GM23338 (cell line): ENCODE measurements at regions not wholly inside any gene's neighbourhood (a gene's known extent, or its start where the extent isn't known, plus 50 kb on each side); places are given as distances from the start of the nearest gene placed in this dataset.

ENCODE experiments used
- ATAC-seq: fragments of 200-7000 bp; cut with Tn5 transposase; 3 replicates; pipeline ENCODE4 v1.9.1; 2020
- DNase-seq: peaks from one replicate; pipeline ENCODE4 v3.0.0-alpha.2; 2015; ENCODE audit warnings: low spot score
- H2AFZ ChIP-seq: fragments of 200-600 bp; sonication (generic); 2 replicates; pipeline ENCODE4 v1.8.0; 2016; ENCODE audit warnings: antibody characterized with exemption, mild to moderate bottlenecking, moderate library complexity
- H3F3A ChIP-seq: fragments of 200-600 bp; sonication (generic); replicated peaks from 2 replicates; pipeline ENCODE4 v1.8.0; 2017; ENCODE audit warnings: antibody characterized with exemption, mixed run types, low read depth
- H3K27ac ChIP-seq: fragments of 200-600 bp; sonication (generic); 2 replicates; pipeline ENCODE4 v1.6.1; 2016; ENCODE audit warnings: low read depth
- H3K27me3 ChIP-seq: fragments of 200-600 bp; sonication (generic); 2 replicates; pipeline ENCODE4 v1.8.0; 2016; ENCODE audit warnings: mild to moderate bottlenecking, mixed run types, moderate library complexity; ENCODE audit not compliant: insufficient read depth
- H3K36me3 ChIP-seq: fragments of 200-600 bp; sonication (generic); 2 replicates; pipeline ENCODE4 v1.8.0; 2016; ENCODE audit warnings: mild to moderate bottlenecking; ENCODE audit not compliant: insufficient read depth
- H3K4me1 ChIP-seq: fragments of 200-600 bp; sonication (generic); 2 replicates; pipeline ENCODE4 v1.8.0; 2016; ENCODE audit warnings: mild to moderate bottlenecking, moderate library complexity; ENCODE audit not compliant: insufficient read depth
- H3K4me2 ChIP-seq: fragments of 200-600 bp; sonication (generic); 2 replicates; pipeline ENCODE4 v1.7.1; 2017; ENCODE audit warnings: mixed run types
- H3K4me3 ChIP-seq: fragments of 200-600 bp; sonication (generic); 2 replicates; pipeline ENCODE4 v1.6.1; 2016; ENCODE audit warnings: mixed run types
- H3K79me2 ChIP-seq: fragments of 200-600 bp; sonication (generic); replicated peaks from 2 replicates; pipeline ENCODE4 v1.8.0; 2017; ENCODE audit warnings: mild to moderate bottlenecking; ENCODE audit not compliant: insufficient read depth
- H3K9me2 ChIP-seq: fragments of 200-600 bp; sonication (generic); 2 replicates; pipeline ENCODE4 v1.8.0; 2017; ENCODE audit not compliant: insufficient read depth
- H4K20me1 ChIP-seq: fragments of 200-600 bp; sonication (generic); replicated peaks from 2 replicates; pipeline ENCODE4 v1.8.0; 2017; ENCODE audit warnings: mild to moderate bottlenecking; ENCODE audit not compliant: insufficient read depth
- H3K27ac Mint-ChIP-seq: 2 replicates; pipeline ENCODE4 v1.8.0; 2020; ENCODE audit warnings: inconsistent platforms, mild to moderate bottlenecking, moderate library complexity, mixed read lengths
- H3K27me3 Mint-ChIP-seq: 3 replicates; pipeline ENCODE4 v1.8.0; 2022; ENCODE audit warnings: low read depth, mild to moderate bottlenecking, moderate library complexity, mixed read lengths, inconsistent platforms; ENCODE audit not compliant: insufficient read depth, poor library complexity
- H3K36me3 Mint-ChIP-seq: 3 replicates; pipeline ENCODE4 v1.8.0; 2021; ENCODE audit warnings: low read depth, mild to moderate bottlenecking, inconsistent platforms, moderate library complexity, mixed read lengths
- H3K4me1 Mint-ChIP-seq: 3 replicates; pipeline ENCODE4 v1.8.0; 2020; ENCODE audit warnings: mild to moderate bottlenecking, inconsistent platforms, mixed read lengths
- H3K4me3 Mint-ChIP-seq: 3 replicates; pipeline ENCODE4 v1.8.0; 2021; ENCODE audit warnings: moderate library complexity, mild to moderate bottlenecking, inconsistent platforms, mixed read lengths
- H3K9me3 Mint-ChIP-seq: 3 replicates; pipeline ENCODE4 v1.8.0; 2020; ENCODE audit warnings: moderate library complexity, mild to moderate bottlenecking, inconsistent platforms, mixed read lengths
- EZH2 ChIP-seq: fragments of 200-600 bp; sonication (generic); IDR thresholded peaks from one replicate; pipeline ENCODE4 v1.8.0; 2017; ENCODE audit warnings: antibody characterized with exemption, mild to moderate bottlenecking, low read depth; ENCODE audit not compliant: unreplicated experiment
- EZH2phosphoT487 ChIP-seq: fragments of 200-600 bp; sonication (generic); IDR thresholded peaks from one replicate; pipeline ENCODE4 v1.8.1; 2018; ENCODE audit warnings: antibody characterized with exemption; ENCODE audit not compliant: unreplicated experiment
- JUNB ChIP-seq: IDR thresholded peaks from one replicate; pipeline ENCODE4 v1.6.1; 2016; ENCODE audit warnings: antibody characterized with exemption; ENCODE audit not compliant: unreplicated experiment
- NANOG ChIP-seq: IDR thresholded peaks from 2 replicates; pipeline ENCODE4 v1.6.1; 2016; ENCODE audit warnings: antibody characterized with exemption, borderline replicate concordance
- POLR2AphosphoS5 ChIP-seq: IDR thresholded peaks from 2 replicates; pipeline ENCODE4 v1.6.1; 2016; ENCODE audit warnings: antibody characterized with exemption, low read depth
- ZNF114 ChIP-seq: fragments of 250-450 bp; sonication (Bioruptor Pico); IDR thresholded peaks from 2 replicates; pipeline ENCODE4 v1.5.0; 2020; ENCODE audit warnings: mild to moderate bottlenecking, moderate library complexity
- ZNF331 ChIP-seq: fragments of 250-450 bp; sonication (Bioruptor Pico); IDR thresholded peaks from 2 replicates; pipeline ENCODE4 v1.5.0; 2020; ENCODE audit warnings: low read depth, mild to moderate bottlenecking, moderate library complexity
- TF ChIP-seq, protein P1 (sequence below): IDR thresholded peaks from one replicate; pipeline ENCODE4 v1.6.1; 2018; ENCODE audit warnings: antibody characterized with exemption; ENCODE audit not compliant: unreplicated experiment
- TF ChIP-seq, protein P2 (sequence below): IDR thresholded peaks from 2 replicates; pipeline ENCODE4 v1.6.1; 2016; ENCODE audit warnings: antibody characterized with exemption
- TF ChIP-seq, protein P3 (sequence below): fragments of 250-450 bp; sonication (Bioruptor Pico); IDR thresholded peaks from 2 replicates; pipeline ENCODE4 v1.5.0; 2020; ENCODE audit warnings: mild to moderate bottlenecking, moderate library complexity

DNA sequence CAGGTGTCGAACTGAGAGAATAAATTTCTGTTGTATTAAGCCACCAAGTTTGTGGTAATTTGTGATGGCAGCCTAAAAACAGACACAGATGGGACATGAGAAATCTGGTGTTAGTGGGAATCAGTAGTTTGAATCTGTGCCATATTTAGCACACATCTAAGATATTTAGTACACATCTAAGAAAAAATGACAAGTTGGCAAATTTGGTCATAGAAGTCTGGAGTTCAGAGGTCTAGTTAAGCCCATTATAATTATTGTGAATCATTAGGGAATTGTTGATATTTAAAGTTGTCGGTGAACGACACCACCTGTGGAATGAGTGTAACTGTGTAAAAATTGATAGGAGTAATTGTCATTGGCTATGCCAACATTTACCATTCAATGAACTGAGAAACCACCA lies 1138.8 kb upstream of the TMEFF2 start:
- H3K27me3 ChIP-seq = no peaks in the 10 kb centered on the region
- no peaks in the 10 kb centered on the region for H3F3A ChIP-seq
- no peaks in the 10 kb centered on the region for H3K36me3 ChIP-seq
- no peak overlapping the region for H3K4me3 ChIP-seq
- ATAC-seq (no peak), DNase-seq (no peak)
- Mint-ChIP-seq H3K27ac (no peak overlapping the region), H3K36me3 (no peaks in the 10 kb centered on the region), H3K27me3 (peaks cover 2% of the 10 kb centered on the region), H3K4me3 (no peak overlapping the region), H3K4me1 (peaks cover 6% of the 10 kb centered on the region; the same call in 2 of the 3 replicates), H3K9me3 (no peaks in the 10 kb centered on the region; the same call in 2 of the 3 replicates)
- H3K4me1 ChIP-seq = no peaks in the 10 kb centered on the region
- H3K27ac ChIP-seq = no peak overlapping the region
- H2AFZ ChIP-seq = no peak overlapping the region
- TF ChIP-seq, protein P1, sequence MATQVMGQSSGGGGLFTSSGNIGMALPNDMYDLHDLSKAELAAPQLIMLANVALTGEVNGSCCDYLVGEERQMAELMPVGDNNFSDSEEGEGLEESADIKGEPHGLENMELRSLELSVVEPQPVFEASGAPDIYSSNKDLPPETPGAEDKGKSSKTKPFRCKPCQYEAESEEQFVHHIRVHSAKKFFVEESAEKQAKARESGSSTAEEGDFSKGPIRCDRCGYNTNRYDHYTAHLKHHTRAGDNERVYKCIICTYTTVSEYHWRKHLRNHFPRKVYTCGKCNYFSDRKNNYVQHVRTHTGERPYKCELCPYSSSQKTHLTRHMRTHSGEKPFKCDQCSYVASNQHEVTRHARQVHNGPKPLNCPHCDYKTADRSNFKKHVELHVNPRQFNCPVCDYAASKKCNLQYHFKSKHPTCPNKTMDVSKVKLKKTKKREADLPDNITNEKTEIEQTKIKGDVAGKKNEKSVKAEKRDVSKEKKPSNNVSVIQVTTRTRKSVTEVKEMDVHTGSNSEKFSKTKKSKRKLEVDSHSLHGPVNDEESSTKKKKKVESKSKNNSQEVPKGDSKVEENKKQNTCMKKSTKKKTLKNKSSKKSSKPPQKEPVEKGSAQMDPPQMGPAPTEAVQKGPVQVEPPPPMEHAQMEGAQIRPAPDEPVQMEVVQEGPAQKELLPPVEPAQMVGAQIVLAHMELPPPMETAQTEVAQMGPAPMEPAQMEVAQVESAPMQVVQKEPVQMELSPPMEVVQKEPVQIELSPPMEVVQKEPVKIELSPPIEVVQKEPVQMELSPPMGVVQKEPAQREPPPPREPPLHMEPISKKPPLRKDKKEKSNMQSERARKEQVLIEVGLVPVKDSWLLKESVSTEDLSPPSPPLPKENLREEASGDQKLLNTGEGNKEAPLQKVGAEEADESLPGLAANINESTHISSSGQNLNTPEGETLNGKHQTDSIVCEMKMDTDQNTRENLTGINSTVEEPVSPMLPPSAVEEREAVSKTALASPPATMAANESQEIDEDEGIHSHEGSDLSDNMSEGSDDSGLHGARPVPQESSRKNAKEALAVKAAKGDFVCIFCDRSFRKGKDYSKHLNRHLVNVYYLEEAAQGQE = no peak
- TF ChIP-seq, protein P2, sequence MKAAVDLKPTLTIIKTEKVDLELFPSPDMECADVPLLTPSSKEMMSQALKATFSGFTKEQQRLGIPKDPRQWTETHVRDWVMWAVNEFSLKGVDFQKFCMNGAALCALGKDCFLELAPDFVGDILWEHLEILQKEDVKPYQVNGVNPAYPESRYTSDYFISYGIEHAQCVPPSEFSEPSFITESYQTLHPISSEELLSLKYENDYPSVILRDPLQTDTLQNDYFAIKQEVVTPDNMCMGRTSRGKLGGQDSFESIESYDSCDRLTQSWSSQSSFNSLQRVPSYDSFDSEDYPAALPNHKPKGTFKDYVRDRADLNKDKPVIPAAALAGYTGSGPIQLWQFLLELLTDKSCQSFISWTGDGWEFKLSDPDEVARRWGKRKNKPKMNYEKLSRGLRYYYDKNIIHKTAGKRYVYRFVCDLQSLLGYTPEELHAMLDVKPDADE = no peak
- no peak for TF ChIP-seq POLR2AphosphoS5
- no peak for TF ChIP-seq ZNF114 (CRISPR knock-in tag)
- no peak for TF ChIP-seq JUNB
- TF ChIP-seq ZNF331 (CRISPR knock-in tag) = no peak
- TF ChIP-seq EZH2 = no peak
- TF ChIP-seq EZH2phosphoT487 = no peak
- H3K9me2 ChIP-seq = no peaks in the 10 kb centered on the region
- H3K4me2 ChIP-seq = no peak overlapping the region
- H4K20me1 ChIP-seq = no peaks in the 10 kb centered on the region
- H3K79me2 ChIP-seq = no peaks in the 10 kb centered on the region

DNA sequence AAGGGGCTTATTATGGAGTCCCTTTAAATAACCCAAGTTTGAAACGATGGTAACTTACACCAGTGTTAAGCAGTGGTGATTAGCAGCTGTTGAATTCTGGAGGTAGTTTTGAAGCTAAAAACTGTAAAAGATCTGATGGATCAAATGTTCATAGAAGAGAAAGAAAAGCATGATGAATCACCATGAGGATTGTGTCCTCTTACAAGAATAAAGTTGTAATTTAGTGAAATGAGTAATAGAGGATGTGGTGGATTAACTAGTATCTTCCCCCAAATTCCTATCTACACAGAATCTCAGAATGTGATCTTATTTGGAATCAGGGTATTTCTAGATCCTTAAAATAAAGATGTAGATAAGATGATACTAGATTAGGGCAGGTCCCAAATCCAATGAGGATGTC lies 1138.2 kb upstream of the TMEFF2 start:
- no peak overlapping the region for H2AFZ ChIP-seq
- H3K79me2 ChIP-seq = no peaks in the 10 kb centered on the region
- H3K4me1 Mint-ChIP-seq = peaks cover 5% of the 10 kb centered on the region; the same call in 2 of the 3 replicates
- ATAC-seq = no peak
- H3K36me3 ChIP-seq = no peaks in the 10 kb centered on the region
- H3K4me3 ChIP-seq = no peak overlapping the region
- no peaks in the 10 kb centered on the region for H3K4me1 ChIP-seq
- no peaks in the 10 kb centered on the region for H3K27me3 ChIP-seq
- no peaks in the 10 kb centered on the region for H3K36me3 Mint-ChIP-seq
- no peaks in the 10 kb centered on the region for H3K9me2 ChIP-seq
- H3K27ac Mint-ChIP-seq = no peak overlapping the region
- no peaks in the 10 kb centered on the region for H3F3A ChIP-seq
- H3K27ac ChIP-seq = no peak overlapping the region
- H3K27me3 Mint-ChIP-seq = peaks cover 2% of the 10 kb centered on the region
- H3K9me3 Mint-ChIP-seq = no peaks in the 10 kb centered on the region; the same call in 2 of the 3 replicates
- no peaks in the 10 kb centered on the region for H4K20me1 ChIP-seq
- H3K4me3 Mint-ChIP-seq = no peak overlapping the region
- no peak overlapping the region for H3K4me2 ChIP-seq
- DNase-seq = no peak
- TF ChIP-seq, protein P2 = no peak
- TF ChIP-seq JUNB (no peak), ZNF331 (CRISPR knock-in tag) (no peak), NANOG (no peak), ZNF114 (CRISPR knock-in tag) (no peak), POLR2AphosphoS5 (no peak)
- TF ChIP-seq, protein P3, sequence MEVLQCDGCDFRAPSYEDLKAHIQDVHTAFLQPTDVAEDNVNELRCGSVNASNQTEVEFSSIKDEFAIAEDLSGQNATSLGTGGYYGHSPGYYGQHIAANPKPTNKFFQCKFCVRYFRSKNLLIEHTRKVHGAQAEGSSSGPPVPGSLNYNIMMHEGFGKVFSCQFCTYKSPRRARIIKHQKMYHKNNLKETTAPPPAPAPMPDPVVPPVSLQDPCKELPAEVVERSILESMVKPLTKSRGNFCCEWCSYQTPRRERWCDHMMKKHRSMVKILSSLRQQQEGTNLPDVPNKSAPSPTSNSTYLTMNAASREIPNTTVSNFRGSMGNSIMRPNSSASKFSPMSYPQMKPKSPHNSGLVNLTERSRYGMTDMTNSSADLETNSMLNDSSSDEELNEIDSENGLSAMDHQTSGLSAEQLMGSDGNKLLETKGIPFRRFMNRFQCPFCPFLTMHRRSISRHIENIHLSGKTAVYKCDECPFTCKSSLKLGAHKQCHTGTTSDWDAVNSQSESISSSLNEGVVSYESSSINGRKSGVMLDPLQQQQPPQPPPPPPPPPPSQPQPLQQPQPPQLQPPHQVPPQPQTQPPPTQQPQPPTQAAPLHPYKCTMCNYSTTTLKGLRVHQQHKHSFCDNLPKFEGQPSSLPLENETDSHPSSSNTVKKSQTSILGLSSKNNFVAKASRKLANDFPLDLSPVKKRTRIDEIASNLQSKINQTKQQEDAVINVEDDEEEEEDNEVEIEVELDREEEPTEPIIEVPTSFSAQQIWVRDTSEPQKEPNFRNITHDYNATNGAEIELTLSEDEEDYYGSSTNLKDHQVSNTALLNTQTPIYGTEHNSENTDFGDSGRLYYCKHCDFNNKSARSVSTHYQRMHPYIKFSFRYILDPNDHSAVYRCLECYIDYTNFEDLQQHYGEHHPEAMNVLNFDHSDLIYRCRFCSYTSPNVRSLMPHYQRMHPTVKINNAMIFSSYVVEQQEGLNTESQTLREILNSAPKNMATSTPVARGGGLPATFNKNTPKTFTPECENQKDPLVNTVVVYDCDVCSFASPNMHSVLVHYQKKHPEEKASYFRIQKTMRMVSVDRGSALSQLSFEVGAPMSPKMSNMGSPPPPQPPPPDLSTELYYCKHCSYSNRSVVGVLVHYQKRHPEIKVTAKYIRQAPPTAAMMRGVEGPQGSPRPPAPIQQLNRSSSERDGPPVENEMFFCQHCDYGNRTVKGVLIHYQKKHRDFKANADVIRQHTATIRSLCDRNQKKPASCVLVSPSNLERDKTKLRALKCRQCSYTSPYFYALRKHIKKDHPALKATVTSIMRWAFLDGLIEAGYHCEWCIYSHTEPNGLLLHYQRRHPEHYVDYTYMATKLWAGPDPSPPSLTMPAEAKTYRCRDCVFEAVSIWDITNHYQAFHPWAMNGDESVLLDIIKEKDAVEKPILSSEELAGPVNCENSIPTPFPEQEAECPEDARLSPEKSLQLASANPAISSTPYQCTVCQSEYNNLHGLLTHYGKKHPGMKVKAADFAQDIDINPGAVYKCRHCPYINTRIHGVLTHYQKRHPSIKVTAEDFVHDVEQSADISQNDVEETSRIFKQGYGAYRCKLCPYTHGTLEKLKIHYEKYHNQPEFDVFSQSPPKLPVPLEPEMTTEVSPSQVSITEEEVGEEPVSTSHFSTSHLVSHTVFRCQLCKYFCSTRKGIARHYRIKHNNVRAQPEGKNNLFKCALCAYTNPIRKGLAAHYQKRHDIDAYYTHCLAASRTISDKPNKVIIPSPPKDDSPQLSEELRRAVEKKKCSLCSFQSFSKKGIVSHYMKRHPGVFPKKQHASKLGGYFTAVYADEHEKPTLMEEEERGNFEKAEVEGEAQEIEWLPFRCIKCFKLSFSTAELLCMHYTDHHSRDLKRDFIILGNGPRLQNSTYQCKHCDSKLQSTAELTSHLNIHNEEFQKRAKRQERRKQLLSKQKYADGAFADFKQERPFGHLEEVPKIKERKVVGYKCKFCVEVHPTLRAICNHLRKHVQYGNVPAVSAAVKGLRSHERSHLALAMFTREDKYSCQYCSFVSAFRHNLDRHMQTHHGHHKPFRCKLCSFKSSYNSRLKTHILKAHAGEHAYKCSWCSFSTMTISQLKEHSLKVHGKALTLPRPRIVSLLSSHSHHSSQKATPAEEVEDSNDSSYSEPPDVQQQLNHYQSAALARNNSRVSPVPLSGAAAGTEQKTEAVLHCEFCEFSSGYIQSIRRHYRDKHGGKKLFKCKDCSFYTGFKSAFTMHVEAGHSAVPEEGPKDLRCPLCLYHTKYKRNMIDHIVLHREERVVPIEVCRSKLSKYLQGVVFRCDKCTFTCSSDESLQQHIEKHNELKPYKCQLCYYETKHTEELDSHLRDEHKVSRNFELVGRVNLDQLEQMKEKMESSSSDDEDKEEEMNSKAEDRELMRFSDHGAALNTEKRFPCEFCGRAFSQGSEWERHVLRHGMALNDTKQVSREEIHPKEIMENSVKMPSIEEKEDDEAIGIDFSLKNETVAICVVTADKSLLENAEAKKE (CRISPR knock-in tag) = no peak
